IPS DF 6.9 (cell line): ENCODE measurements at regions not wholly inside any gene's neighbourhood (a gene's known extent, or its start where the extent isn't known, plus 50 kb on each side); places are given as distances from the start of the nearest gene placed in this dataset.
A peak's percentile ranks its signal among the peaks of the same experiment; 100 is the strongest.
"Not testable (repeated sequence)": the region's sequence is repeated elsewhere in the genome, so short reads cannot be mapped to it uniquely, and the experiment has no call there.

Experiments
- DNase-seq: peaks from one replicate; pipeline ENCODE4 v3.0.0-alpha.2; 2013; ENCODE audit warnings: low read depth, low spot score
- H3K27ac ChIP-seq: one replicate; pipeline ENCODE4 v1.5.1; 2013; ENCODE audit warnings: low read length, control low read depth
- H3K27me3 ChIP-seq: 2 replicates; pipeline ENCODE4 v1.6.1; 2013; ENCODE audit warnings: mild to moderate bottlenecking, low read length; ENCODE audit not compliant: control insufficient read depth, insufficient read depth
- H3K36me3 ChIP-seq: 2 replicates; pipeline ENCODE4 v1.6.1; 2013; ENCODE audit warnings: low read length; ENCODE audit not compliant: control insufficient read depth, insufficient read depth
- H3K4me1 ChIP-seq: 2 replicates; pipeline ENCODE4 v1.6.1; 2013; ENCODE audit warnings: low read length; ENCODE audit not compliant: control insufficient read depth, insufficient read depth
- H3K4me3 ChIP-seq: 2 replicates; pipeline ENCODE4 v1.5.1; 2013; ENCODE audit warnings: mild to moderate bottlenecking, low read length
- H3K9me3 ChIP-seq: 2 replicates; pipeline ENCODE4 v1.6.1; 2013; ENCODE audit warnings: low read length, inconsistent platforms; ENCODE audit not compliant: control insufficient read depth, insufficient read depth
- WGBS: extraction: QIAGEN DNeasy Blood & Tissue Kit; methylation state at CpG from one replicate; pipeline ENCODE4 v1.1.7; 2013; ENCODE audit warnings: mixed read lengths, missing lambda C conversion rate; ENCODE audit not compliant: insufficient read length, insufficient coverage; 5-methylcytosine and 5-hydroxymethylcytosine counted together

DNA sequence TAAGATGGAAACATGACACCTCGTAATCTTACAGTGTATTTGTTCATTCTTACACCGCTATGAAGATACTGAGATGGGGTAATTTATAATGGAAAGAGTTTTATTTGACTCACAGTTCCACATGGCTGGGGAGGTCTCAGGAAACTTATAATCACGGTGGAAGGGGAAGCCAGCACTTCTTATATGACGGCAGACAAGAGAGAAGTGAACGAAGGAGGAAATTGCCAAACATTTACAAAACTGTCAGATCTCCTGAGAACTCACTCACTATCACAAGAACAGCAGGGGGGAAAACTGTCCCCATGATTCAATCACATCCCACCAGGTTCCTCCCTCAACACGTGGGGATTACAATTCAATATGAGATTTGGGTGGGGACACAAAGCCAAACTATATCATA is 282.3 kb downstream of the HGF start:
- Histone ChIP-seq H3K27ac (no peak overlapping the region), H3K4me3 (no peak overlapping the region), H3K4me1 (peaks cover 1% of the 10 kb centered on the region; the same call in 1 of the 2 replicates), H3K36me3 (no peaks in the 10 kb centered on the region), H3K27me3 (no peaks in the 10 kb centered on the region), H3K9me3 (no peaks in the 10 kb centered on the region)
- no peak for DNase-seq
- WGBS = no CpG with 5 or more reads among the region's 6 CpGs

DNA sequence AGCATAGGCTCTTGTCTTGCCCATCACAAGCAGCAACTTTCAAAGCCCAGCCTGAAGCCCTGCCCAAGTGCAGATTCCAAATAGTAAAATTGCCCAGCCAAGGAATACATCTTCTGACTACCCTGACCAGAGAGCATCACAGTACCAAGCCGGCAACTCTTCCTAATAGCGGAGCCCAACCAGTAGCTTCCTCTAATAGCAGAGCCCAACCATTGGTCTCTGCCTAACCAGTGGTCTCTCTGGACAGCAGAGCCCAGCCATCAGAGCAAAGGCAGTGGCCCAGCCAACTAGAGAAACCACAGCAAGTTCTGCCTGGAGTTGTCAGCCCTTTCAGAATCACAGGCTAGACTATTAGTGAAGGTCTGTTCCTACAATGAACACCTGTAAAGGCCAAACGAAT is 285.6 kb downstream of the HGF start:
- Histone ChIP-seq H3K27me3 (no peaks in the 10 kb centered on the region), H3K9me3 (no peaks in the 10 kb centered on the region), H3K4me3 (no peak overlapping the region), H3K27ac (no peak overlapping the region), H3K36me3 (no peaks in the 10 kb centered on the region), H3K4me1 (peaks cover 1% of the 10 kb centered on the region; the same call in 1 of the 2 replicates)
- no peak for DNase-seq
- WGBS = no CpG with 5 or more reads among the region's 3 CpGs

DNA sequence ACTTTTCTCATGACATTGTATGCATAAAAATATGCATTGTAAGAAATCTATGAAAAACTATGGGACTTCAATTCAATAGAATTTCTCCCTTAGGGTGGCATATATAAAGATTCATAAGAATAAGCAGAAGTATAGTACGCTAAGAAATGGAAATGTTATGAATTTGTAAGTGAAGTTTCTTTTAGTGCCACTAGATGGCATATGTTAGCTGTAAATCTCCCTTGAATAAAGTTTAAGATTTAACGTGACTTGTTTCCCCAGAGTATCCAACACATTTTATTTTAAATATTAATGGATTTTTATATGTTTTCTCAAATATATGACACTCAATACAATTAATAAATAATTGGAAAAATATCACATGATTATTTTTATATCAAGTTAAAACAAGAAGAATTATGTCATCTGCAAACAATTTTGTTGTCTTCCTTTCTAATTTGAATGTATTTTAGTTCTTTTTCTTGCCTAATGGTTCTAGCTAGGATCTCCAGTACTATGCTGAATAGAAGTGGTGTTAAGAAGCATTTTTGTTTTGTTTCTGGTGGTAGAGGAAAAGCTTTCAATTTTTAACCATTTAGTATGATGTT is 287.2 kb downstream of the HGF start:
- no peak overlapping the region for H3K4me3 ChIP-seq
- no peak for DNase-seq
- H3K9me3 ChIP-seq = no peaks in the 10 kb centered on the region
- H3K27me3 ChIP-seq = no peaks in the 10 kb centered on the region
- no peaks in the 10 kb centered on the region for H3K36me3 ChIP-seq
- 100% methylated on average over 1 of the region's 2 CpGs for WGBS
- H3K4me1 ChIP-seq = peaks cover 1% of the 10 kb centered on the region; the same call in 1 of the 2 replicates
- H3K27ac ChIP-seq = no peak overlapping the region

DNA sequence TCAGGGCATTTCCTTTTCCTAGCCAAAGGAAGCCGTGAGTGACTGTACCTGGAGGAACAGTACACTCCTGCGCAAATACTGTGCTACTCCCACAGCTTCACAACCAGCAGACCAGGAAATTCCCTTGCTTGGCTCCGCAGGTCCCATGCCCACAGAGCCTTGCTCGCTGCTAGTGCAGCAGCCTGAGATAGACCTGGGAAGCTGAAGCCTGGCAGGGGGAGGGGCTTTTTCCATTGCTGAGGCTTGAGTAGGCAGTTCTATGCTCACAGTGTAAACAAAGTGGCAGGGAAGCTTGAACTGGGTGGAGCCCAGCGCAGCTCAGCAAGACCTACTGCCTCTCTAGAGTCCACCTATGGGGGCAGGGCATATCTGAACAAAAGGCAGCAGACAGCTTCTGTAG is 291.2 kb downstream of the HGF start:
- Histone ChIP-seq H3K4me1 (no peaks in the 10 kb centered on the region; the same call in 1 of the 2 replicates), H3K27me3 (no peaks in the 10 kb centered on the region), H3K4me3 (no peak overlapping the region), H3K27ac (no peak overlapping the region), H3K36me3 (no peaks in the 10 kb centered on the region), H3K9me3 (no peaks in the 10 kb centered on the region)
- DNase-seq = no peak
- no CpG with 5 or more reads among the region's 5 CpGs for WGBS

DNA sequence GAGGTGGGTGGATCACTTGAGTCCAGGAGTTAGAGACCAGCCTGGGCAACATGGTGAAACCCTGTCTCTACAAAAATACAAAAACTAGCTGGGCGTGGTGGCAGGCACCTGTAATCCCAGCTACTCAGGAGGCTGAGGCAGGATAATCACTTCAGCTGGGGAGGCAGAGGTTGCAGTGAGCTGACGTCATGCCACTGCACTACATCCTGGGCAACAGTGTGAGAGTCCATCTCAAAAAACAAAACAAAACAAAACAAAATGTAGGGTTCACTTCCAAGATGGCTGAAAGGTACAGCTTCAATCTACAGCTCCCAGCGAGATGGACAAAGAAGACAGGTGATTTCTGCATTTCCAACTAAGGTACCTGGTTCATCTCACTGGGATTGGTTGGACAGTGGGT is 291.6 kb downstream of the HGF start:
- H3K36me3 ChIP-seq, DNase-seq, H3K4me1 ChIP-seq, H3K27ac ChIP-seq, H3K4me3 ChIP-seq, H3K27me3 ChIP-seq, H3K9me3 ChIP-seq: not testable (repeated sequence)
- no CpG with 5 or more reads among the region's 3 CpGs for WGBS

DNA sequence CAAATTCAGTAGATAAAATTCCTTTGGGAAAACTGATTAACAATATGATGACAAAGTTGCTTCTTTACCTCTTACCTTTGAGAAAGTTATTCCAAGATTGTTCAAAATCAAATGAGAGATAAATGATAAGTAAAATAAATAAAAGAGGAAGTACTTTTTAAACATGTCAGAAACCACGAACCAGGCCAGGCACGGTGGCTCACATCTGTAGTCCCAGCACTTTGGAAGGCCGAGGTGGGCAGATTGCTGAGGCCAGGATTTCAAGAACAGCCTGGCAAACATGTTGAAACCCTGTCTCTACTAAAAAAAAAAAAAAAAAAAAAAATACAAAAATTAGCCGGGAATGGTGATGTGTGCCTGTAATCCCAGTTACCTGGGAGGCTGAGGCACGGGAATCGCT is 296.6 kb downstream of the HGF start:
- Histone ChIP-seq H3K4me1 (no peaks in the 10 kb centered on the region), H3K4me3 (no peak overlapping the region), H3K27me3 (no peaks in the 10 kb centered on the region), H3K36me3 (no peaks in the 10 kb centered on the region), H3K9me3 (no peaks in the 10 kb centered on the region), H3K27ac (no peak overlapping the region)
- no CpG with 5 or more reads among the region's 6 CpGs for WGBS
- no peak for DNase-seq

DNA sequence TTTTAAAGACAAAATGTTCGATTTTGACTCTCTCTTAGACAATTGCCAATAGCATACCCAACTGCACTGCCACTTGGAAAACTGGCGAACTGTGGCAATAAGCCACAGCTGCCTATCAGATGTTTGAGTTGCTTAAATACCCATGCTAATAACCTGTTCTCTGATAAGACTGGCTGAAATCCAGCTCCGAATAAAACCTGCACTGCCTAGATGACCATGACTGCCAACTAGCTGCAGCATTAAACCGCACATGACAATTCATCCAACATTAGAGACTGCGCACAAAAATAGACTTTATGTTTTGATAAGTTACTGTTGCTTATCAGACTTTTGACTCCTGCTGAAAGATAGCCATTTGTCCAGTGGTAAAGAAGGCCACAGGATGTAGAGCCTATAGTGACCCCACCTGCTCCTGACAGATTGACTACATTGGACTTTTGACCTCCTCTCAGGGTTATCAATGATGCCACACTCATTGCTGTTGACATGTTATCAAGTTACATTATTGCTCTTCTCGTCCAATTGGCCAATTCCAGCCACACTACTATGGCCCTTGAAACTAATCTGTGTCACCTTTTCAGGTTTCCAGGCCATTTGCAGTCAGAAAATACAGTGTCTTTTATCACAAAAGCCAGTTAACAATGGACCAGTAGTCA is 299.0 kb downstream of the HGF start:
- Histone ChIP-seq H3K36me3 (no peaks in the 10 kb centered on the region), H3K9me3 (no peaks in the 10 kb centered on the region), H3K4me1 (no peaks in the 10 kb centered on the region), H3K4me3 (no peak overlapping the region), H3K27me3 (no peaks in the 10 kb centered on the region), H3K27ac (no peak overlapping the region)
- DNase-seq = no peak
- WGBS = no CpG with 5 or more reads among the region's 6 CpGs

DNA sequence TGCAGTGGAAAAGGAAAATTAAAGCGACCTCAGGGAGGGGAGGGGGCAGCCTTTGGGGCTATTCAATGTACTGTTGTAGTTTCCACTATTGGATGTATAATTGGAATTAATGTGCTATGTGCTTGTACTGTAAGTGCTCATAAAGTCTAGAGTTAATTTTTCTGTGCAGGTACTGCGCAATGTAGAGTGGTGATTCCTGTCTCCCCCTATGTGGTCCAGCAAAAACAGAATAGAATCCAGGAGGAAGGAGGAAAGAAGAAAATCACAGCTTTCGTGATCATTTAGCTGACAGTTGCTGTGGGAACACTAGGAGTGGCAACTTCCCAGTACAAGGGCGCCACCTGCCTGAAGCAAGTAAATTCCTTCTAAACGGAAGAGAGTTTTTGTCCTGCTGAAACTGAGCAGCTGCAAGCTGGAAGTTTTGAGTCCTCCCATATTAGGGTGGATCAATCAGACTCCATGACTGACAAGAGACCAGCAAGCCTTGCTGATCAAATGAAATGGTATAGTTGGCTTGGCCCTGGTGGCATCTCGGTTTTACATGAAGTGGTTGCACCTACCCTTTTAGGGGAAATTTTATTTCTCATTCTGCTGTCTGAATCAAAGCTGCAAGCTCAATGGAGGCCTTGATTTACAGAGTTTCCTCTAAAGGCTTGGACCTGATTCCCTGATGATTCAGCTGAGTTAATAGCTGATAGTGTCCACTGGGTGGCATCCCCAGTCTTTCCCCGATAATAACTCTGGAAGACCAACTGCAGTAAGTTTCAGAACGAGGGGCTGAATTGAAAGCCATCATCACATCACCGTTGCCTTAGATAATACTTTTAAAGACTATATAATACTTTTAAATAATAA is 299.8 kb downstream of the HGF start:
- DNase-seq = peak; percentile 35
- no peaks in the 10 kb centered on the region for H3K36me3 ChIP-seq
- no peaks in the 10 kb centered on the region for H3K4me1 ChIP-seq
- H3K27me3 ChIP-seq = no peaks in the 10 kb centered on the region
- H3K9me3 ChIP-seq = no peaks in the 10 kb centered on the region
- H3K4me3 ChIP-seq = no peak overlapping the region
- WGBS = no CpG with 5 or more reads among the region's 9 CpGs
- no peak overlapping the region for H3K27ac ChIP-seq

DNA sequence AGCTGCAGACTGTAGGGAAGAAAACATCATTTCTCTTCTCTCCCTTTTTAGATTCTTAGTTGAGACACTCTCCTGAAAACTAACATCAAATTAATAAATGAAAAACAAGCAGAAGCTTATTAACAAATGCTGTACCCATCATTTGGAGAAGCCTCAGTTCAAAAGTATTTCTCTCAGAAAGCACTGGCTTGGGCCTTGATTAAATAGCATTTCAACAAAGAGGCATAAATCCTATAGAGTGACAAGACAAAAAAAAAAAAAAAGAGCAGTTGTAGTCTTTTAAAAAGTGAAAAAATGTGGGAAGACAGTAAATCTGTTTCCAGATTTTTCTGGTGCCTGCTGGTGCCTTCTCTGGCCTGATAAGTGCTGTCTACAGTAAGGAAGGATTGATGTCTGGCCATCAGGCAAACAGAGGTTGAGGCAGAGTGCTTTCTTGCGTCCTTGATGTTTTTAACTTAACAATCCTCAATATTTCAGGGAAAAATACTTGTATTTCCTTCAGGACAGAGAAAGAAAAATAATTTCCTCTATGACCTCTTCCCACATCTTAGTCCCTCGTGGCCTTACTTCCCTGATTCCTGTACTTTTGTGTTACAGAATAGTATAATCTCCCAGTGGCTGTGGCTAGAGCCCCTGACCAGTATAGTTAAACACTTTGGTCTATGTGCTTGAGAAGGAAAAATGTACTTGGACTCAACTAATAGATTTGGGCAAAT is 300.5 kb downstream of the HGF start:
- no peak overlapping the region for H3K4me3 ChIP-seq
- no peaks in the 10 kb centered on the region for H3K36me3 ChIP-seq
- H3K4me1 ChIP-seq = no peaks in the 10 kb centered on the region
- no peak for DNase-seq
- no CpG with 5 or more reads among the region's 2 CpGs for WGBS
- H3K27ac ChIP-seq = no peak overlapping the region
- no peaks in the 10 kb centered on the region for H3K27me3 ChIP-seq
- no peaks in the 10 kb centered on the region for H3K9me3 ChIP-seq

DNA sequence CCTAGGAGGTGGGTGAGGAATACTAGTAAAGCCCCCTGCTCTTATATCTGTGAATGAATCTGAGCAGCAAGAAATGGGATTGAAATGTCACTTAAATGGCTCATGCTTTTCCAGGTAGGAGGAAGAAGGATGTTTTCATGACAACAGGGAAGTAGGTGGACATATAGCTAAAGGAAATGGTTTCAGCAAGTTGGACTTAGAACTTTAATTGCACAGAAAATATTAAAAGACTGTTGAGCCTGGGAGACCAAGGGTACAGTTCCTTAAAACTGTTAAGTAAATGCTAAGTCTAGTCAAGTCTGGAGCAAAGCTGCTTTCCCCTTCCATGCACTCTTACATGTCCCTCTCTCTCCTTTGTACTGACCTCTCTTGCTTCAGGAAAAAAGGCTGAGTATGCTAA is 301.3 kb downstream of the HGF start:
- no peaks in the 10 kb centered on the region for H3K36me3 ChIP-seq
- no peak overlapping the region for H3K4me3 ChIP-seq
- DNase-seq = no peak
- no peaks in the 10 kb centered on the region for H3K27me3 ChIP-seq
- H3K9me3 ChIP-seq = no peaks in the 10 kb centered on the region
- H3K4me1 ChIP-seq = no peaks in the 10 kb centered on the region
- H3K27ac ChIP-seq = no peak overlapping the region
